GM12878 (cell line): ENCODE measurements at regions not wholly inside any gene's neighbourhood (a gene's known extent, or its start where the extent isn't known, plus 50 kb on each side); places are given as distances from the start of the nearest gene placed in this dataset.

ENCODE experiments used
- BHLHE40 ChIP-seq, 2 experiments: fragments of 450-650 bp in 1 of 2; IDR thresholded peaks; 2 replicates each; pipeline ENCODE4 v1.6.1; 2011 to 2017; ENCODE audit warnings: low read depth in 2 of 2, borderline replicate concordance in 1 of 2, improper control_type of control experiment in 1 of 2, low read length in 1 of 2, mild to moderate bottlenecking in 1 of 2
- CTCF ChIP-seq, 3 experiments: IDR thresholded peaks in 2 of 3; conservative IDR thresholded peaks in 1 of 3; 2 replicates each; pipeline ENCODE4 v1.5.1; 2011; ENCODE audit warnings: low read depth in 3 of 3, low read length in 3 of 3, mild to moderate bottlenecking in 3 of 3, control low read depth in 2 of 3, moderate library complexity in 2 of 3, inconsistent platforms in 1 of 3, mixed read lengths in 1 of 3; ENCODE audit not compliant: control insufficient read depth in 2 of 3, insufficient read depth in 1 of 3; ENCODE audit errors: extremely low read depth in 1 of 3
- EGR1 ChIP-seq, 2 experiments: IDR thresholded peaks; 1 replicate in 1 of 2; 2 replicates in 1 of 2; pipeline ENCODE4 v1.6.1; 2011 to 2012; ENCODE audit warnings: low read depth in 2 of 2, low read length in 2 of 2, borderline replicate concordance in 1 of 2, mild to moderate bottlenecking in 1 of 2, moderate library complexity in 1 of 2
- EZH2 ChIP-seq: IDR thresholded peaks from 2 replicates; pipeline ENCODE4 v1.6.1; 2012; ENCODE audit warnings: low read depth, mild to moderate bottlenecking, control low read depth, inconsistent platforms, low read length, borderline replicate concordance; ENCODE audit not compliant: control insufficient read depth
- FOXM1 ChIP-seq: IDR thresholded peaks from 2 replicates; pipeline ENCODE4 v1.6.1; 2012; ENCODE audit warnings: low read depth, mild to moderate bottlenecking, inconsistent platforms, low read length, moderate library complexity
- SIN3A ChIP-seq: IDR thresholded peaks from 2 replicates; pipeline ENCODE4 v1.6.1; 2012; ENCODE audit warnings: low read depth, low read length, improper control_type of control experiment
- SP1 ChIP-seq: IDR thresholded peaks from one replicate; pipeline ENCODE4 v1.6.1; 2011; ENCODE audit warnings: low read depth, low read length
- USF1 ChIP-seq: IDR thresholded peaks from 2 replicates; pipeline ENCODE4 v1.6.1; 2011; ENCODE audit warnings: borderline replicate concordance, low read depth, mild to moderate bottlenecking, moderate library complexity, mixed read lengths, low read length; ENCODE audit not compliant: insufficient read depth; ENCODE audit errors: extremely low read length
- ZSCAN29 ChIP-seq: fragments of 450-650 bp; IDR thresholded peaks from 2 replicates; pipeline ENCODE4 v1.6.1; 2017; ENCODE audit warnings: mild to moderate bottlenecking, moderate library complexity

GRCh38 chr5:143671021-143671420 is 140.9 kb upstream of the HMHB1 start:
- TF ChIP-seq ZSCAN29 (no peak), SIN3A (no peak), USF1 (no peak), CTCF (IDR thresholded peaks at IDR 0.05 in 2 of 3, conservative IDR thresholded peaks at IDR 0.05 in 1 of 3; ENCODE audit: control insufficient read depth in 2 of 3, extremely low read depth in 1 of 3, insufficient read depth in 1 of 3, low read depth in 3 of 3, low read length in 3 of 3) (no peak), EZH2 (no peak), EGR1 (IDR thresholded peaks at IDR 0.05; ENCODE audit: borderline replicate concordance in 1 of 2, low read depth in 2 of 2, low read length in 2 of 2) (no peak), BHLHE40 (IDR thresholded peaks at IDR 0.05; ENCODE audit: borderline replicate concordance in 1 of 2, low read depth in 2 of 2, low read length in 1 of 2) (no peak), SP1 (no peak), FOXM1 (no peak)
